ENCODE measurements at regions not wholly inside any gene's neighbourhood (a gene's known extent, or its start where the extent isn't known, plus 50 kb on each side); places are given as distances from the start of the nearest gene placed in this dataset.

DNA sequence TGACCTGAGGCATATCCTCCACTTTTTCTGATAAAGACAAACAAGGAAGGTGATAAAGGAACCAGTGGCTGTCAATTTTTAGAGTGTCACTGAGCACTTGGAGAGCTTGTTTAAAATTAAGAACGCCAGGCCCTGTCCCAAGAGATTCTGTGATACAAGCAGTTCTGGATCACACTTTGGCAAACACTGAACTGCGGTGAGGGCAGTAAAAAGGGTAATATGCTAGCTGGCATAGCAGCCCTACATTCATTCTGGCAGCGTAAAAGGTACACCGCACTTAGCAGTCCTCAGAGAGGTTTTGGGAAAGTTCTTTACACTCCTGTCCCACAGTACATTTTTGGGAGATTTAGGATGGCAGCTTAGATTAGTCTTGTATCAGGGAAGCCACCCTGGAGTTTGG lies 101.3 kb upstream of the CCDC150 start:
- DNase-seq: no peak

DNA sequence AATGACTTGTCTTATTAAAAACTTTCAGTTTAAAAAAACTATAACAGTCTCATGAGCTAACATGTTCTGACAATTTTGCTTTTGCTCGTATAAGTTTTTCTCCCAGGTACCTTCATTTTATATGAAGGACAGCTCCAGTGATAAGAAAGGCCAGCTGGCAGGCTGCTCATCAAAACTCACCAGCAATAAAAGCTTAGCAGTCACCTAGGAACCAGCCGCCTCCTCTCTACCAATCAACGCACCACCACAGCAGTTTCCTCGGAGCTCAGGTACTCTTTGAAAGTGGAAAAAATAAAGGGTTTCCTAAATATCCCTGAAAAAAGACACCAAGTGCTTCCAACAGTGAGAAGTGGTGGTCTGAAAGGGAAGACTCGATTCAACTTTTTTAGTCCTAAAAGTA lies 100.9 kb upstream of the CCDC150 start:
- DNase-seq: no peak

DNA sequence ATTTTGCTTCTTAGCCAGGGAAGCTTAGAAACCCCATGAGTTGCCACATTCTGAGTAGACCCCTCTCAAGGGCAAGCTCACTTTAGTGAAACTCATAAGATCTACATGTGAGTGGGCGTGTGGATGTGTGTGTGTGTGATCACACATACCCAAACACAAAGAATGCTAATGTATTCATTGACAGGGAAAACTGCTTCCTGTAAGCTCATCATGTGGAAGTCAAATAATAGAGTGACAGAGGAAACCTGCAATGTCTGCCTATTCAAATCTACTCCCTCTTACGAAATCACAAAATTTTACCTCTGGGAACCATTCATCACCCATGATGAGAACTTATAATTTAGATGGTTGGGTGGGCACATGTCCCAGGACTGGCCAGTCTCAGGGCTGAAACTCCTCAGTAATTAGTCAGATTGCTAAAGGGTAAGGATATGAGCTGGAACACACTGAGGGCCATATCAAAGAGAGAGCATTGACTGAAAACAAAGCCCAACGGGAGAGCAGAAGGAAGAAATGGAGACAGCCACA lies 94.5 kb upstream of the CCDC150 start:
- no peak for DNase-seq

DNA sequence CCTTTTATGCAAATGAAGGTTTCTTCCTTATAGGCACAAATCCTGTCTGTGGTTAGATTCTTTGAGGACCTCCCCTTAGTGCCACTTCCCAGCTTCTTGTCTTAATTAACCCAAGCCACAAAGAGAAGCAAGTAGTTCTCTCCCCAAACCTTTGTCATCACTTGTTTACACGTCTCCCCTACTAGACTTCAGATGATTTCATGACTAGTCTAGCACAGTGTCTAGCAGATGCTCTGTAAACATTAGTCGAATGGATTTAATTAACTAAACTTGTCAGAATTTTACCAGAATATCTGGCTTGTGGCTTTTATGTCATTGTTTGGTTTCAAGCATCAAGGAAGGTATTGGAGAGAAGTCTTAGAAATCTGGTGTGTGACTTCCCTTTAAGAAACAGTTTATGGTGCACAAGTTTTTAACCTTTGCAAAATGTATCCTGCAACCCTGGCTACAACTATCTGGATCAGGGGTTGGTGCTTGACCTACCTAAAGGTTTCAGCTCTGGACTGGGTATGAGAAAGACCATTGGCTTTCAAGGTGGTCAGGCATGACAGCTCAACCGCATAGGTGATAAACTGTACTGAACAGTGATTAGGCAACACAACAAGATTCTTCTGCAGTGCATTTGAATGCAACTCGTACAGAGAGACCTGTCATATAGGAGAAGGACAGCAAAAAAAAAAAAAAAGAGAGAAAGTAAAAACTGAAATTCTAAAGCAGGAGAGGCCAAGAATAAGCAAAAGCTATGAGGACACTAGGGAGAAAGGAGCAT lies 93.2 kb upstream of the CCDC150 start:
- no peak for DNase-seq

DNA sequence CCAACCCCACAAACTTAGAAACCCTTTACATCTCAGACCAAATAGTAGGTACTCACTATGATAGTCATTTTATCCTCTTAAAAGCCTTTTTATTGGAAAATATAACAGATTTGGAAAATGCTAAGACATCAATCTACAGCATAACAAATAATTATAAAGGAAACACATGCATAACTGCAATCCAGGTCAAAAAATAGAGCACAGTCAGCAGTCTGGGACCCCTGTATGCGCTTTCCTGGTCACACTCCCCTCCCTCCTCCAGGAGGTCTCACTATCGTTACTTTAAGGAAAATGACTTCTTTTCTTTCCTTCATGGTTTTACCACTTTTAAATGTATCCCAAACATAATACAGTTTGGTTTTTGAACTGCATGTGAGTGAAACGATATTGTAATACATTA lies 90.5 kb upstream of the CCDC150 start:
- no peak for DNase-seq

DNA sequence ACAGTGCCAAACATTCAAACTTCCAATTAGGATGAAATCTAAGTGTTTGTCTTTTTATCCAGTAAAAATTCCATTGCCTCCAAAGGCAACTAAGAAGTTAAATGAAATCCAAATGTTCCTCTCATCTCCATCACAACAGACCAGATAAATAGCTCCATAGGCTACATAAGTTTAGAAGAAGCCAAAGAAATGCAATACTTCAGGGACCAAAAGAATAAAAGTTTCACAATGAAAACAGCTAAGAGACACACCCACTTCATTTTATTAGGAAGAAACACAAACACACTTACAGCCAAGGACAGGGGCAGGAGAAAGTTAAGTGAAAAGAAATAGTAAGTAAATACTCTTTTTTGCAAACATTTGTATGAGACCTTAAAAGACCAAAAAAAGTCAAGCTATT lies 88.5 kb upstream of the CCDC150 start:
- DNase-seq: no peak

DNA sequence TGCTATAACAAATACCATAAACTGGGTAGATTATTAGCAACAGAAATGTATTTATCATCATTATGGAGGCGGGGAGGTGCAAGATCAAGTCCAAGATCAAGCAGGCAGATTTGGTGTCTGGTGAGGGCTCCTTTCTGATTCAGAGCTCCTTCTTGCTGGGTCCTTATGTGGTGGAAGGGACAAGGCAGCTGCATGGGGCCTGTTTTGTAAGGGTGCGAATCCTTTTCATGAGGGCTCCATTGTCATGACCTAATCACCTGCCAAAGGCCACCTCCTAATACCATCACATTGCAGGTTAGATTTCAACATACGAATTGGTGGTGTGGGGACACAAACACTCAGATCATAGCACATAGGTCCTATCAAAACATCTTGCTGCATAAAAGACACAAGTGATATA lies 84.4 kb upstream of the CCDC150 start:
- DNase-seq: no peak

DNA sequence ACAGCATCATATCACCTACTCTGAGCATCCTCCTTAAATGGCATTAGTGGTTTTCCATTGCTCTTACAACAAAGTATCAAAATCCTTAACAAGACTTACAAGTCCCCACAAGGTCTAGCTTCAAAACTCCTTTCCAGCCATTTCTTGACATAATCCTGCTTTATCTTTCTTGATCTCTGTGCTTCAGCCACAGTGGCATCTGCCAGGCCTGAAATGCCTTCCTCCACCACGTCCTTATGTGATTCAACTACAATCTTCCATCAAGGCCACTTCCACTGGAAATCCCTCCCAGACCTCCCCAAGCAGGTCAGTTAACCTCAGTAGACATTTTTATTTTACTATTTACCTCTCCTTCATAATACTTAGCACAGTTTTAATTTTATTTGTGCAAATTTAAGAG lies 83.8 kb upstream of the CCDC150 start:
- no peak for DNase-seq

DNA sequence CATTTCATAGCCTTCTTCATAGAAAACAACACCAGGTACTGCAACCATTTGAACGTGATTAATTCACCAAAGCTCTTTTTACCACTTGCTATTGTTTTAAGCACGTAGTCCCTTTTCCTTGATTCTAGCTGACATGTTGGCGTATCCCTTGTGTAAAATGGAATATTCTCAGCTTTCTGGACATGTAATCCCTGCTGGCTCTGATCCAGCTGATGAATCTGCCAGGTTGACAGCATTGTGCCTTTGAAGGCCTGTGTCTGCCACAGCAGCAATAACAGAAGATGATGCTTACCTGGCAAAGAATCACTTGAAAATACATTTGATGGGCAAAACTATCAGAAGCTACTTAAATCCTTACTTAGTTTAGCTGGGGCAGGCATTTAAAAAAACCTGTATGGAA lies 81.0 kb upstream of the CCDC150 start:
- DNase-seq: no peak

DNA sequence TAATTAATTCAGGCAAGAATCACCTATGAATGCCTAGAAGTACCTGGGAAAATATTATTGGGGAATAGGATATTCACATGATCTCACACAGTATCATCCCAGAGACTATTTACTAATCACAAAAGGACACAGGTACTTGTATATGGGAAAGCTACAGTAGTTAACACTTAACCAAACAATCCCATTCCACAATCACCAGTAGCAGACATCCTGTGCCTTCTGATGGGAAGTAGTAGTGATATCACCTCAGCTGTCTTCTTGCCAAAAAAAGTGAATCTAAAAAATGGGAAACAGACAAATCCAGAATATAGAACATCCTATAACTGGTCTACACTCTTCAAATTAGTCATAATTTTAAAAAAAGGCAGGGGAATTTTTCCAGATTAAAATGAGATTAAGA lies 75.6 kb upstream of the CCDC150 start:
- no peak for DNase-seq

DNA sequence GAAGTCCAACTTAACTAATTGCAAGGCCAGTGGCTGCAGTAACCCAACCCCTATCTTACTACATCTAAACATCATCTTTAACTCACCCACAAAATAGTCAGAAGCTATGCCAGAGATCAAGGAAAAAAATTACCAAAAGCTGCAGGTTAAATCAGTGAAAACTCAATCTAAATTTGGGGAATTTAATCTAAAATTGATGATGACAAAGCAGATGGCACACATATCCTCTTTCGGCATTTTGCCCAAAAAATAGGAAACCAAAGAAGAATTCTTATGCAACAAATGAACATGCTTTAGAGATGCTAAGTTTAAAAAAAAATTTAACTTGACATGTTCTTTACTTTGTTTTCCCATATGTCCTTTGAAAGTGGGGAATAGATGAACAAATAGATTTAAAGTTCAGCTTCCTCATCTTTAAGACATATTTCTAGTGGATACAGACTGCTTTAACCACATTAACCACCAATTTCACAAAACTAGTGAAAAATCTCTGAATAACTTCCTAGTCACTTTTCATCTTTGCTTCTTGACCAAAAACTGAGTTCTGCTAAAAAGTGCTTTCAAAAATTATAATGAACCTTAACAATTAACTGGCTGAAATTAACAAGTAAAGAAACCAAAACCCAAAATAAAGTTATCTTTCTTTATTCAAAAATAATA lies 74.3 kb upstream of the CCDC150 start:
- no peak for DNase-seq

DNA sequence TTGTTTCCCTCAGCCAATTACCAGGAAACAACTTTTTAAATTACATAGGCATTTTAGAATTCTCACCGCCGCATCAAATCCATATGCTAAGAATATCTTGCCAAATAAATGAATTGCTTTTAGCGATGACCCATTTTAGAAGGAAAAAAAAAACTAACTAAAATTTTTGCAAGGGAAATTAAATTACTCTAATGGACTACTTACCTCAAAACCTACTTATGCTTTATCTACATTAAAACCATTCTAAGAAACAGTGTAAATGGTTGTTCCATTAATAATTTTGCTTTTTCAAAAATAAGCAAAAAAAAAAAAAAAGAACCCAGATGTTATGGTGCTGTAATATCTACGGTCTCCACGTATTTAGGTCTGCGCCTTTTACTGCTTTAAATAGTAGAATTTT lies 73.5 kb upstream of the CCDC150 start:
- no peak for DNase-seq

DNA sequence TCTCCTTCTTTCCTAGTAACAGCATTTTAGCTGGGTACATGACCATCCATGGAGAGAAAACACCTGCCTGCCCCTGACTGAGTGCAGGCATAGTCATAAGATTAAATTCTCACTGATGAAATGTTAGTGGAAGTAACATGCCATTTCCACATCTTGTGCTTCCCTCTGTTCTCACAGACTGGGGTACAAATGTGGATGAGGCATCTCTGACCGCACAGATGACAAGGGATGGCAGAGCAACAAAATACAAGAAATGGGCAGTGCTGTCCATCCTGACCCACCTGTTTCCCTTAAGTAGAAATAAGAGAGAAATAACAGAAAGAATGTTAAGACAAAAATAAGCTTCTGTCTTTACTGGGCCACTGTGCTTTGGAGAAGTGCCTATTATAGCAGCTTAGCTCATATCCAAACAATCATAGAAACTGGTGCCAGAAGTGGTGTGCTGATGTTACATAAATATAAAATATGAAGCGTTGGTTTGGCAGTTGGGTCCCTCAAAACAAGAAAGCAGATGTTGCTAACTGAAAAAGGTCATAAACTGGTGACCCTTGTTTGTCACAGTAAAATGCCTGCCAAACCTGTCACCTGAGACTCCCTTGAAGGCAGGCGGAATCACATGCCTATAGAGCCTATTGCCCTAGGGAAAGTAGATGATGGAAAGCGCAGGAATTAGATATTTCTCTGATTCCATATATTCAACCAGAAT lies 72.4 kb upstream of the CCDC150 start:
- DNase-seq: no peak

DNA sequence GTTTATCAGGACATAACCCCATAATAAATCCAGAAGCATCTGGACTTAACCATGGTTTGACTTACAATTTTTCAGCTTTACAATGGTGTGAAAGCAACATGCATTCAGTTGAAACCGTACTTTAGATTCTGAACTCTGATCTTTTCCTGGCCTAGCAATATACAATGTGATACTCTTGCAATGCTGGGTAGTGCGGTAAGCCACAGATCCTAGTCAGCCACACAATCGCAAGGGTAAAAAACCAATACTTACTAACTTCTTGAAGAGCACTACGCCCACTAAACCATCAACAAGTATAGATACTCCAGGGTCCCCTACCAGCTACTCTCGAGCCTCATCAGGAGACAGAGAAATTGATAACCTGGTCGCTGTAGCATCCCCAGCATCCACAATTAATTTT lies 71.0 kb upstream of the CCDC150 start:
- DNase-seq: no peak

DNA sequence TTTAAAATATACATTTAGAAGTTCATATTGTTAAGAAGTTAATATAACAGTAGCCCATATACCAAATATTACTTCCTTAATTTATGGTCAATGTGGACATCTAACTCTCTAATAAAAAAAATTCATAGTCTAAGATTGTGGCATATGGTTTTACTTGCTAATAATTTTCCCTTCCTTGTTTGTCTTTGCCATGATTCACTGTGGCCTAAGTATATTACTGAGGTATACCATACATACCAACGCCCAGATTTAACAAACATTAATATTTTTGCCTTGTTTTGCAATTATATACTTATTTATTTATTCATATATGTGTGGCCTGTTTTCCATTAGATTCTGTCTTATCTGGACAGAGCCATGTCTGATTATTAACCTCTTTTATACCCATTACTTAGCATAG lies 54.6 kb upstream of the CCDC150 start:
- DNase-seq: no peak

DNA sequence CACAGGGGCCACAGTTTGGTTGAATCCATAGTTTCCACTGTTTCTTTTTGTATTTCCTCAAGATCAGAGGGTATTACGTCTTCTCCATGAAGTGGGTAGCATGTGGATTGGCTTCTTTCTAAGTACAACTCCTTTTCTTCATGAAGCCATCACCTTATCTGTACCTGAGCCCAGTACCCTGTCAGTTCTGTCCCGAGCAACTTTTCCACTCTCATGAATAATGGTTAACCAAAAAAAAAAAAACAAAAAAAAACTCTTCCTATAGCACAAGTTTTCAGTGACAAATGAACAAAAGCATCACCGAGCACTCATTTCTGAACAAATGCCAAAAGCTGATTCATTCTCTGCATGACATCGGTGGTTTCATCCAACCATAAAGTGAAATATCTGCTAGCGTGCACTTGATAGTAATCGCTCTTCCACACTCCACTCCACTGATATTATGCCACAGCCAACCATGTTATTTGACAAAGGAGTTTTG lies 53.0 kb upstream of the CCDC150 start:
- no peak for DNase-seq

DNA sequence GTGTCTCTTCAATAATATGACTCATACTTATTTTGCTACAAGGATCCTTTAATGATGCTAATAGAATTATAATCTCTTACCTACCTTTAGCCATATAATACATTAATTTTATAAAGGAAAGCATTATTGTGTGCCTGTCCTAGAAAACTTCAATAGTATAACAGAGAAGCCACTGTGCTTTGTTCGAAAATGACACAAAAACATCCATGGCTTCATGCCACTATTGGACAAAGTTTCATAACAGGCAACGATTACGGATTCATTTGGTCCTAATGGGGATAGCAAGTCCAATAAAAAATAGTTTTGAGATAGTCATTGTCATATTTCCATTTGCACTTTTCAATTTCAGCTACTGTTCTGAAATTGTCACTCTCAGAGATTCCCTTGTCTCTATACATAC lies 52.5 kb upstream of the CCDC150 start:
- DNase-seq: no peak

DNA sequence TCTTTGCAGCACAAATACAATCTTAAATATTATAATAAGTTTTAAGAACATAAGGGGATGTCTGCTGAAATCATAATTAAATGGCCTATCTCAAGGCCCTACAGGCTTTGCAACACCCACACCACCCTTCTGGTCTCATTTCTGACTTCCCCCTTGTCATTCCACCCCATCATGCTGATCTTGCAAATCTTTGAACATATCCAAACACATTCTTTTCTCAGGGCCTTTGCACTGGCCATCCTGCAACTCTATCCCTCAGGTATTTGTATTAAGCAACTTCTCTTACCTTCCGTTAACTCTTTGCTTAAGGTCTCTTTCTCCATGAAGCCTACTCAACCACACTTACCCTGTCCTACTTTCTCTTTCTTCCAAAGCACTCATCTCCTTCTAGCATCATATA lies 51.8 kb upstream of the CCDC150 start:
- DNase-seq: no peak

DNA sequence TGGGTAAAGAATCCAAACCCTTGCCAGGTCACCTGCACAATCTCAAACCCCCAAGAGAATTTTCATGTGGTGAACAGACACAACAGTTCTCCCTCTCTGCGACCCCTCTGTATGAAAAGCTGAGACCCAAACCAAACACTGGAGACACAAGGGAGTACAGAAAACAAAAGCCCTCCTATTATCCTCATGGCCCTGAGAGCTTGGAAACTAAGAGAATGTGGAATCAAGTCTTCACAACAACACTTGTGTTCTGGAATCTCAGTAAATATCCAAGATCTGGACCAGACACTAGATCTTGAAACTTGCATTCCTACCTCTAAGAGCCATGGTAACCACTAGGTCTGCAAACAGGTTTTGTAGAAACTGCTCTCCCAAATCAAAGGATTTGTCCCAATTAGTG lies 50.1 kb upstream of the CCDC150 start:
- no peak for DNase-seq
